CD8-positive, alpha-beta memory T cell (primary cell): ENCODE measurements at regions not wholly inside any gene's neighbourhood (a gene's known extent, or its start where the extent isn't known, plus 50 kb on each side); places are given as distances from the start of the nearest gene placed in this dataset.
"Not testable (repeated sequence)": the region's sequence is repeated elsewhere in the genome, so short reads cannot be mapped to it uniquely, and the experiment has no call there.

Experiments
- CTCF ChIA-PET: fragments of 350-600 bp; sonication (Branson Sonifier 250); formaldehyde crosslinking; loops from one replicate; lab custom pipeline; 2021; ENCODE audit warnings: antibody characterized with exemption; lab: Charles Lee
- POLR2A ChIA-PET: fragments of 350-600 bp; sonication (Branson Sonifier 250); formaldehyde crosslinking; loops from one replicate; lab custom pipeline; 2021; ENCODE audit warnings: antibody characterized with exemption; lab: Charles Lee
- DNase-seq, 5 donors: peaks; one replicate each; pipeline versions ENCODE4 v3.0.0 to v3.0.0-alpha.2; 2020 to 2022; ENCODE audit warnings: mixed read lengths in 1 of 5
- H3K27ac ChIP-seq: one replicate; pipeline ENCODE4 v1.7.0; 2013; ENCODE audit warnings: low read depth, mild to moderate bottlenecking, low read length, moderate library complexity
- H3K27me3 ChIP-seq: 2 replicates; pipeline ENCODE4 v1.7.0; 2013; ENCODE audit warnings: low read length, mild to moderate bottlenecking; ENCODE audit not compliant: insufficient read depth, poor library complexity, severe bottlenecking
- H3K36me3 ChIP-seq: 2 replicates; pipeline ENCODE4 v1.7.0; 2013; ENCODE audit warnings: mild to moderate bottlenecking, low read length, moderate library complexity; ENCODE audit not compliant: insufficient read depth
- H3K4me1 ChIP-seq: 2 replicates; pipeline ENCODE4 v1.7.0; 2013; ENCODE audit warnings: mild to moderate bottlenecking, low read length, moderate library complexity; ENCODE audit not compliant: insufficient read depth
- H3K4me3 ChIP-seq: 2 replicates; pipeline ENCODE4 v1.7.0; 2013; ENCODE audit warnings: mild to moderate bottlenecking, low read length
- H3K9me3 ChIP-seq: 2 replicates; pipeline ENCODE4 v1.7.0; 2013; ENCODE audit warnings: mild to moderate bottlenecking, low read length
- H3K27ac Mint-ChIP-seq, 8 donors: one replicate each; pipeline ENCODE4 v1.8.0; 2020 to 2021; ENCODE audit warnings: mixed read lengths in 8 of 8, mild to moderate bottlenecking in 6 of 8, inconsistent platforms in 3 of 8, moderate library complexity in 3 of 8
- H3K27me3 Mint-ChIP-seq, 2 donors: one replicate each; pipeline ENCODE4 v1.8.0; 2020 to 2021; ENCODE audit warnings: mixed read lengths in 2 of 2, mild to moderate bottlenecking in 1 of 2, moderate library complexity in 1 of 2
- H3K36me3 Mint-ChIP-seq, 3 donors: one replicate each; pipeline ENCODE4 v1.8.0; 2020 to 2021; ENCODE audit warnings: mixed read lengths in 3 of 3, inconsistent platforms in 1 of 3, mild to moderate bottlenecking in 1 of 3
- H3K4me1 Mint-ChIP-seq, 3 donors: one replicate each; pipeline ENCODE4 v1.8.0; 2020 to 2021; ENCODE audit warnings: mixed read lengths in 3 of 3, inconsistent platforms in 1 of 3, mild to moderate bottlenecking in 1 of 3
- H3K4me3 Mint-ChIP-seq, 7 donors: one replicate each; pipeline ENCODE4 v1.8.0; 2020 to 2021; ENCODE audit warnings: mixed read lengths in 7 of 7, mild to moderate bottlenecking in 6 of 7, moderate library complexity in 4 of 7, inconsistent platforms in 2 of 7
- H3K9me3 Mint-ChIP-seq, 5 donors: one replicate each; pipeline ENCODE4 v1.8.0; 2020 to 2022; ENCODE audit warnings: mixed read lengths in 5 of 5, mild to moderate bottlenecking in 3 of 5, moderate library complexity in 2 of 5, inconsistent platforms in 1 of 5

GRCh38 chr2:58594175-58594574 is 353.1 kb upstream of the FANCL start:
- ChIA-PET POLR2A (no interaction called here), CTCF (no interaction called here)
- H3K36me3 Mint-ChIP-seq, result no peaks in the 10 kb centered on the region
- peaks cover 0 to 7% (median 0%) of the 10 kb centered on the region in 5 donors for H3K9me3 Mint-ChIP-seq
- Histone ChIP-seq H3K4me1 (no peaks in the 10 kb centered on the region), H3K4me3 (no peak overlapping the region), H3K9me3 (no peaks in the 10 kb centered on the region), H3K36me3 (no peaks in the 10 kb centered on the region), H3K27ac (no peak overlapping the region), H3K27me3 (no peaks in the 10 kb centered on the region)
- no peak overlapping the region for H3K4me3 Mint-ChIP-seq
- no peaks in the 10 kb centered on the region for H3K4me1 Mint-ChIP-seq
- peak overlapping the region in 1 of 8 donors; percentile 70 for H3K27ac Mint-ChIP-seq
- H3K27me3 Mint-ChIP-seq, result peaks cover 0 to 2% of the 10 kb centered on the region in 2 donors
- no peak for DNase-seq

DNA sequence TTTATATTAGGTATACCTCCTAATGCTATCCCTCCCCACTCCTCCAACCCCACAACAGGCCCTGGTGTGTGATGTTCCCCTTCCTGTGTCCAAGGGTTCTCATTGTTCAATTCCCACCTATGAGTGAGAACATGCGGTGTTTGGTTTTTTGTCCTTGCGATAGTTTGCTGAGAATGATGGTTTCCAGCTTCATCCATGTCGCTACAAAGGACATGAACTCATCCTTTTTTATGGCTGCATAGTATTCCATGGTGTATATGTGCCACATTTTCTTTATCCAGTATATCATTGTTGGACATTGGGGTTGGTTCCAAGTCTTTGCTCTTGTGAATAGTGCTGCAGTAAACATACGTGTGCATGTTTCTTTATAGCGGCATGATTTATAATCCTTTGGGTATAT is 345.1 kb upstream of the FANCL start:
- H3K27me3 ChIP-seq, H3K9me3 Mint-ChIP-seq, H3K27ac Mint-ChIP-seq, H3K27ac ChIP-seq, CTCF ChIA-PET, POLR2A ChIA-PET, H3K4me3 ChIP-seq, DNase-seq, H3K9me3 ChIP-seq, H3K4me1 ChIP-seq, H3K36me3 ChIP-seq, H3K27me3 Mint-ChIP-seq, H3K36me3 Mint-ChIP-seq, H3K4me3 Mint-ChIP-seq, H3K4me1 Mint-ChIP-seq: not testable (repeated sequence)

GRCh38 chr2:58585233-58585632 is 344.1 kb upstream of the FANCL start:
- no peaks in the 10 kb centered on the region for H3K36me3 ChIP-seq

DNA sequence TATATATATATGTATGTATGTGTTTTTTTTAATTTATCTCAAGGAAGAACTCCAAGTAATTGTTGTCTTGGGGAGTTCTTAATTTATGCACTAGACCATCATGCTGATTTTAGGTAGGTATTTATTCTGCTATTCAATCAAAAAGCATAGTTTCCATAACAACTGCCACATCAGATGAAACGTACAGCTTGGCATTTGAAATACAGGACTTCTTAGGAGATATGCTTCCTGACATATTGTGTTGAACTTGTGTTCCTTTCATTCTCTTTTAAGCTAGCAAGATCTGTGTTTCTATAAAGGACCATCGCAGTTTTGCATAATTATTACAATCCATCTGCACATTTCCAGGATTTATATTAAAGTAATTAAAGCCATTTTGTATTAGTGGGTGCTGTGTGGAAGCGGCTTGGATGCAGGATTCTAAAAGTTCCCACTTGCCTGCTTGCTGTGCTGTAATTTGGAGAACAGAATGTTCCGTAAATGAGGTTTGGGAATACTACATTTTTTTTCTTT is 343.5 kb upstream of the FANCL start:
- no peaks in the 10 kb centered on the region for H3K9me3 Mint-ChIP-seq
- Histone ChIP-seq H3K27me3 (no peaks in the 10 kb centered on the region), H3K36me3 (no peaks in the 10 kb centered on the region), H3K4me3 (no peak overlapping the region), H3K27ac (no peak overlapping the region), H3K9me3 (no peaks in the 10 kb centered on the region), H3K4me1 (no peaks in the 10 kb centered on the region)
- H3K27ac Mint-ChIP-seq, result no peak overlapping the region
- no peaks in the 10 kb centered on the region for H3K27me3 Mint-ChIP-seq
- H3K36me3 Mint-ChIP-seq, result no peaks in the 10 kb centered on the region
- H3K4me3 Mint-ChIP-seq, result no peak overlapping the region
- POLR2A ChIA-PET, result no interaction called here
- no peaks in the 10 kb centered on the region for H3K4me1 Mint-ChIP-seq
- CTCF ChIA-PET, result no interaction called here
- no peak for DNase-seq

More at GRCh38 chr2:58585233-58585632, 344.1 kb upstream of the FANCL start:
- no peaks in the 10 kb centered on the region for H3K9me3 Mint-ChIP-seq
- Histone ChIP-seq H3K27ac (no peak overlapping the region), H3K9me3 (no peaks in the 10 kb centered on the region), H3K27me3 (no peaks in the 10 kb centered on the region), H3K4me1 (no peaks in the 10 kb centered on the region), H3K4me3 (no peak overlapping the region)
- no peaks in the 10 kb centered on the region for H3K36me3 Mint-ChIP-seq
- H3K4me1 Mint-ChIP-seq, result no peaks in the 10 kb centered on the region
- no peak overlapping the region for H3K4me3 Mint-ChIP-seq
- no peak for DNase-seq
- H3K27ac Mint-ChIP-seq, result no peak overlapping the region
- no peaks in the 10 kb centered on the region for H3K27me3 Mint-ChIP-seq
- POLR2A ChIA-PET, result no interaction called here
- CTCF ChIA-PET, result no interaction called here

DNA sequence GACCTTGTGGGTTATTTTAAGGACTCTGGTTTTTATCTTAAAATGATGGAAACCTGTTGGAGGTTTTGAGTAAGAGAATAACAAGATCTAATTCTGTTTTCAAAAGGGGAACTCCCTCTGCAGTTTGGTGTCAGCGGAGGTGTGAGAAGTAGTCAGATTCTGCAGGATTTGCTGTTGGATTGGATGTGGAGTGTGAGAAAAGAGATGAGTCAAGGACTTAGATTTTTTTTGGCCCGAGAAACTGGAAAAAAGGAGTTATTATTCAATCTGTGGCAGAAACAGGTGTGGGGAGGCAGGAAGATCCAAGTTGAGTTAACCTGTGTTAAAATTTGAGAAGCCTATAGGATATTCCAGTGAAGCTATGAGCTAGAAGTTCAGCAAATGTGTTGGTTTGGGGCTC is 337.2 kb upstream of the FANCL start:
- POLR2A ChIA-PET, result no interaction called here
- CTCF ChIA-PET, result no interaction called here
- Mint-ChIP-seq H3K9me3 (peaks cover 0 to 2% (median 0%) of the 10 kb centered on the region in 5 donors), H3K36me3 (no peaks in the 10 kb centered on the region), H3K4me1 (no peaks in the 10 kb centered on the region), H3K4me3 (no peak overlapping the region), H3K27me3 (peaks cover 0 to 7% of the 10 kb centered on the region in 2 donors), H3K27ac (no peak overlapping the region)
- H3K4me1 ChIP-seq, result no peaks in the 10 kb centered on the region
- DNase-seq, result no peak
- H3K4me3 ChIP-seq, result no peak overlapping the region
- H3K9me3 ChIP-seq, result no peaks in the 10 kb centered on the region
- no peak overlapping the region for H3K27ac ChIP-seq
- no peaks in the 10 kb centered on the region for H3K36me3 ChIP-seq
- no peaks in the 10 kb centered on the region for H3K27me3 ChIP-seq

DNA sequence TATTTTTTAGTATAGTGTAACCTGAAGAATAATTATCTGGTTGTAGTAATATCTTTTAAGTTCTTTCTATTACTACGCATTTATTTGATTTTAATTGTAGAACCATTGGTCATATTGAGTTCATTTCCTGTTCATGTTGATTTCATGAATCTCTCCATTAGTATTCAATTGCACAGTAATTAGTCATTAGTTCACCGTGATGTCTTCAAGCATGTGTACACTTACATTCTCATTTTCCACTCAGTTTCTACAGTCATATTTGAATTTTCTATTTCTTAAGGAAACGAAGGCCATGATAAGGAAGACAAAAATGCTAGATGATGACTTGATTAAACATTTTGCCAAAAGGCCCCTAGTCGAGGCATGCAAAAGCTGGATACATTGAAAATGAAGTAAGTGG is 333.7 kb upstream of the FANCL start:
- Histone ChIP-seq H3K9me3 (no peaks in the 10 kb centered on the region), H3K27me3 (no peaks in the 10 kb centered on the region), H3K4me3 (no peak overlapping the region), H3K27ac (no peak overlapping the region), H3K4me1 (no peaks in the 10 kb centered on the region), H3K36me3 (no peaks in the 10 kb centered on the region)
- H3K9me3 Mint-ChIP-seq, result peaks cover 0 to 2% (median 0%) of the 10 kb centered on the region in 5 donors
- POLR2A ChIA-PET, result no interaction called here
- no peaks in the 10 kb centered on the region for H3K36me3 Mint-ChIP-seq
- DNase-seq, result no peak
- no peak overlapping the region for H3K4me3 Mint-ChIP-seq
- no peak overlapping the region for H3K27ac Mint-ChIP-seq
- H3K4me1 Mint-ChIP-seq, result peaks cover 0 to 17% (median 2%) of the 10 kb centered on the region in 3 donors
- CTCF ChIA-PET, result no interaction called here
- peaks cover 2 to 7% of the 10 kb centered on the region in 2 donors for H3K27me3 Mint-ChIP-seq

- Mint-ChIP-seq H3K9me3 (peaks cover 0 to 2% (median 0%) of the 10 kb centered on the region in 5 donors), H3K4me3 (no peak overlapping the region), H3K36me3 (no peaks in the 10 kb centered on the region), H3K27ac (no peak overlapping the region), H3K4me1 (peaks cover 5 to 27% (median 8%) of the 10 kb centered on the region in 3 donors), H3K27me3 (peaks cover 2 to 4% of the 10 kb centered on the region in 2 donors)
- Histone ChIP-seq H3K36me3 (no peaks in the 10 kb centered on the region), H3K27ac (no peak overlapping the region), H3K4me1 (no peaks in the 10 kb centered on the region), H3K27me3 (no peaks in the 10 kb centered on the region), H3K9me3 (no peaks in the 10 kb centered on the region), H3K4me3 (no peak overlapping the region)
- ChIA-PET POLR2A (no interaction called here), CTCF (no interaction called here)
- DNase-seq, result no peak
Measured at GRCh38 chr2:58572731-58573130, 331.6 kb upstream of the FANCL start.

GRCh38 chr2:58571181-58571852 is 330.2 kb upstream of the FANCL start:
- Histone ChIP-seq H3K4me1 (no peaks in the 10 kb centered on the region), H3K36me3 (no peaks in the 10 kb centered on the region), H3K4me3 (no peak overlapping the region), H3K27me3 (no peaks in the 10 kb centered on the region), H3K27ac (no peak overlapping the region), H3K9me3 (no peaks in the 10 kb centered on the region)
- peaks cover 0 to 2% (median 0%) of the 10 kb centered on the region in 5 donors for H3K9me3 Mint-ChIP-seq
- H3K27ac Mint-ChIP-seq, result no peak overlapping the region
- DNase-seq, result no peak
- no peak overlapping the region for H3K4me3 Mint-ChIP-seq
- H3K4me1 Mint-ChIP-seq, result peaks cover 5 to 27% (median 8%) of the 10 kb centered on the region in 3 donors
- H3K27me3 Mint-ChIP-seq, result peaks cover 2 to 3% of the 10 kb centered on the region in 2 donors
- H3K36me3 Mint-ChIP-seq, result no peaks in the 10 kb centered on the region
- ChIA-PET CTCF (no interaction called here), POLR2A (no interaction called here)
